ENCODE measurements at regions not wholly inside any gene's neighbourhood (a gene's known extent, or its start where the extent isn't known, plus 50 kb on each side); places are given as distances from the start of the nearest gene placed in this dataset.

DNA sequence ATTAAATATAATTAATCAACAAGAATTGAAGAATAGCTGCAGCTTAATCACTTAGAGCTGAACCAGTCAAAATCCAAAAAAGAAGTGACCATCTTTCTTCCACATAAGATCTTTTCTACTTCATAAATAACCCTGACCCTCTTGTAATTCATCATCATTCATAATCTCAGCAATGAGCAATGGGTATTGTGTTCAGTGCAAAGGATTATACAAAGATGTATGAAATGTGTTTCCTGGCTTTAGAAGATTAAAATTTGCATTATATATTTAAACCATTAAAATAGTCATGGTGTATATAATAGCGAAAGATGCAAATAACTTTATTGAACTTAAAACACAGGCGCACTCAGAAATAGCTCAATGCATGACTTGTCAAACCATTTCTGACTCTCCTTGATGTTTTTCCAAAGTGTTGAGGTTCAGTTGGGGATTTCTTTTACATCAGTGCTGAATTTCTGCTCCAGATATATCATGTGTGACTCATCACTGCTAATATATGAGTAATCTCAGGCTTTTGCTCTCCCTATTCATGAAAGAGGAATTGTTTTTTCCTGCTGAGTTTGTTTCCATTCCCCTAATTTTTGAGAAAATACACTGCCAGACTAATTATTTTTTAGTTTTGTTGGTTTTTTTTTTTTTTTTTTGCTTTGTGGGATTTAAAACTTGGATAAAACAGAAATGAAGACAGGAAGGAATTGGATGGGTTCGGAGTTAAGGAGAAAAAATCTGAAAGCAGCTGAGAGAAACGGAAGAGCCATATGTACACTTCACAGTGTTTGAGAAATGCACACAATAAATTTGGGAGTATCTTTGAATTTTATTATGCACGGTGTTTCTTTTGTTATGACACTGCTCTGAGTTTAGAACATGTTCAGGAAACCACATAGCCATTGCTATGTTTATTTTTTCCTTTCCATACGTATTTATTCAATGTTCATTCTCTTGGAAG lies 290.1 kb upstream of the PCDH7 start:
- no peak for TF ChIP-seq ZFX (IDR thresholded peaks at IDR 0.05)
- no peak for TF ChIP-seq POLR2A (IDR thresholded peaks at IDR 0.05; ENCODE audit: borderline replicate concordance, extremely low read depth, insufficient read depth, insufficient read length)
- no peak for TF ChIP-seq POLR2AphosphoS5 (IDR thresholded peaks at IDR 0.05; ENCODE audit: low read depth, low read length)
- TF ChIP-seq, protein P1, sequence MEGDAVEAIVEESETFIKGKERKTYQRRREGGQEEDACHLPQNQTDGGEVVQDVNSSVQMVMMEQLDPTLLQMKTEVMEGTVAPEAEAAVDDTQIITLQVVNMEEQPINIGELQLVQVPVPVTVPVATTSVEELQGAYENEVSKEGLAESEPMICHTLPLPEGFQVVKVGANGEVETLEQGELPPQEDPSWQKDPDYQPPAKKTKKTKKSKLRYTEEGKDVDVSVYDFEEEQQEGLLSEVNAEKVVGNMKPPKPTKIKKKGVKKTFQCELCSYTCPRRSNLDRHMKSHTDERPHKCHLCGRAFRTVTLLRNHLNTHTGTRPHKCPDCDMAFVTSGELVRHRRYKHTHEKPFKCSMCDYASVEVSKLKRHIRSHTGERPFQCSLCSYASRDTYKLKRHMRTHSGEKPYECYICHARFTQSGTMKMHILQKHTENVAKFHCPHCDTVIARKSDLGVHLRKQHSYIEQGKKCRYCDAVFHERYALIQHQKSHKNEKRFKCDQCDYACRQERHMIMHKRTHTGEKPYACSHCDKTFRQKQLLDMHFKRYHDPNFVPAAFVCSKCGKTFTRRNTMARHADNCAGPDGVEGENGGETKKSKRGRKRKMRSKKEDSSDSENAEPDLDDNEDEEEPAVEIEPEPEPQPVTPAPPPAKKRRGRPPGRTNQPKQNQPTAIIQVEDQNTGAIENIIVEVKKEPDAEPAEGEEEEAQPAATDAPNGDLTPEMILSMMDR (IDR thresholded peaks at IDR 0.05 in 2 of 3, conservative IDR thresholded peaks at IDR 0.05 in 1 of 3; ENCODE audit: borderline replicate concordance in 1 of 3, insufficient read depth in 1 of 3, low read depth in 2 of 3, low read length in 2 of 3) = no peak

Measured in HCT116 (cell line).